Sigmoid colon (tissue), 6 donors: ENCODE measurements at regions not wholly inside any gene's neighbourhood (a gene's known extent, or its start where the extent isn't known, plus 50 kb on each side); places are given as distances from the start of the nearest gene placed in this dataset.

Source experiments
- DNase-seq: peaks from one replicate; pipeline ENCODE4 v3.0.0-alpha.2; 2019
- H3K27ac ChIP-seq, 4 donors: fragments of 200-600 bp; sonication (generic); one replicate each; pipeline ENCODE4 v1.5.1; 2016 to 2019; ENCODE audit warnings: mild to moderate bottlenecking in 1 of 4
- H3K27me3 ChIP-seq, 3 donors: fragments of 200-600 bp; sonication (generic); one replicate each; pipeline ENCODE4 v1.5.1; 2019; ENCODE audit warnings: mild to moderate bottlenecking in 1 of 3
- H3K36me3 ChIP-seq, 4 donors: fragments of 200-600 bp; sonication (generic); one replicate each; pipeline ENCODE4 v1.5.1; 2016 to 2019
- H3K4me1 ChIP-seq, 4 donors: fragments of 200-600 bp; sonication (generic); one replicate each; pipeline ENCODE4 v1.5.1; 2017 to 2019
- H3K4me3 ChIP-seq, 4 donors: fragments of 200-600 bp; sonication (generic); one replicate each; pipeline ENCODE4 v1.5.1; 2017 to 2019; ENCODE audit warnings: mild to moderate bottlenecking in 2 of 4, moderate library complexity in 1 of 4
- H3K9me3 ChIP-seq, 4 donors: fragments of 200-600 bp in 3 of 4; sonication (generic) in 3 of 4; one replicate each; pipeline versions ENCODE4 v1.5.1 to v1.6.1; 2013 to 2019
- CTCF ChIP-seq, 4 experiments: fragments of 450-650 bp in 3 of 4; fragments of 200-600 bp in 1 of 4; IDR thresholded peaks; one replicate each; pipeline ENCODE4 v1.5.1; 2016 to 2019; ENCODE audit warnings: antibody characterized with exemption in 4 of 4, mild to moderate bottlenecking in 3 of 4, moderate library complexity in 2 of 4
- EP300 ChIP-seq, 4 donors: sonication (generic); formaldehyde crosslinking; IDR thresholded peaks; one replicate each; pipeline ENCODE4 v1.6.1; 2017; ENCODE audit warnings: antibody characterized with exemption in 4 of 4
- POLR2A ChIP-seq, 2 donors: fragments of 450-650 bp; IDR thresholded peaks; one replicate each; pipeline ENCODE4 v1.6.1; 2016; ENCODE audit warnings: antibody characterized with exemption in 2 of 2, mild to moderate bottlenecking in 2 of 2, moderate library complexity in 2 of 2
- POLR2AphosphoS5 ChIP-seq, 4 donors: sonication (generic); formaldehyde crosslinking; IDR thresholded peaks; one replicate each; pipeline ENCODE4 v1.6.1; 2017; ENCODE audit warnings: antibody characterized with exemption in 4 of 4
- WGBS, 2 donors: extraction: QIAGEN DNeasy Blood & Tissue Kit; methylation state at CpG; one replicate each; pipeline ENCODE4 v1.1.7; 2013; 5-methylcytosine and 5-hydroxymethylcytosine counted together
- intact Hi-C: fragments of 100-400 bp; cut with DNase I; formaldehyde crosslinking; loops from one replicate; pipeline ENCODE4 v1.15.1; 2023
- small RNA-seq, 3 donors: library from RNA; depleted of rRNA; stranded (forward); fragments of <200 nt; gene quantifications; one replicate each; pipeline ENCODE3, GENCODE V24; 2016
- donor health status: healthy with polysubstance abuse.
- donor health status: healthy.

GRCh38 chr5:157914151-157914788 lies 55.3 kb upstream of the CLINT1 start:
- WGBS, 2 donors: 26 to 68% methylated on average over 7 of the region's 7 CpGs
- H3K4me1 ChIP-seq: peaks cover 0 to 40% (median 25%) of the 10 kb centered on the region in 4 donors
- no peaks in the 10 kb centered on the region for H3K36me3 ChIP-seq
- no peak overlapping the region for H3K4me3 ChIP-seq
- intact Hi-C loops: no loop called here
- H3K27ac ChIP-seq: no peak overlapping the region
- TF ChIP-seq EP300 (IDR thresholded peaks at IDR 0.05): no peak
- no peak for TF ChIP-seq POLR2AphosphoS5 (IDR thresholded peaks at IDR 0.05)
- TF ChIP-seq POLR2A (IDR thresholded peaks at IDR 0.05): no peak
- no peak for TF ChIP-seq CTCF (IDR thresholded peaks at IDR 0.05)
- no peak for DNase-seq
- no peaks in the 10 kb centered on the region for H3K9me3 ChIP-seq
- no peaks in the 10 kb centered on the region for H3K27me3 ChIP-seq

- Histone ChIP-seq H3K4me1 (peaks cover 0 to 33% (median 19%) of the 10 kb centered on the region in 4 donors), H3K9me3 (no peaks in the 10 kb centered on the region), H3K4me3 (no peak overlapping the region), H3K27ac (peak overlapping the region in 1 of 4 donors; percentile 8), H3K36me3 (no peaks in the 10 kb centered on the region), H3K27me3 (no peaks in the 10 kb centered on the region)
- intact Hi-C loops: no loop called here
- 58 to 78% methylated on average over 2 of the region's 2 CpGs for WGBS, 2 donors
- DNase-seq: no peak
- TF ChIP-seq EP300 (IDR thresholded peaks at IDR 0.05): no peak
- TF ChIP-seq POLR2A (IDR thresholded peaks at IDR 0.05): no peak
- no peak for TF ChIP-seq POLR2AphosphoS5 (IDR thresholded peaks at IDR 0.05)
- no peak for TF ChIP-seq CTCF (IDR thresholded peaks at IDR 0.05)
Observed at GRCh38 chr5:157913575-157913974, 54.6 kb upstream of the CLINT1 start.

GRCh38 chr5:157912621-157913325 lies 53.8 kb upstream of the CLINT1 start:
- DNase-seq: no peak
- Histone ChIP-seq H3K27ac (no peak overlapping the region), H3K27me3 (no peaks in the 10 kb centered on the region), H3K36me3 (no peaks in the 10 kb centered on the region), H3K9me3 (no peaks in the 10 kb centered on the region), H3K4me1 (peaks cover 0 to 25% (median 13%) of the 10 kb centered on the region in 4 donors), H3K4me3 (no peak overlapping the region)
- TF ChIP-seq POLR2AphosphoS5 (IDR thresholded peaks at IDR 0.05): no peak
- TF ChIP-seq CTCF (IDR thresholded peaks at IDR 0.05): no peak
- no peak for TF ChIP-seq POLR2A (IDR thresholded peaks at IDR 0.05)
- no peak for TF ChIP-seq EP300 (IDR thresholded peaks at IDR 0.05)
- intact Hi-C loops: no loop called here
- WGBS, 2 donors: 14 to 58% methylated on average over 10 of the region's 10 CpGs

GRCh38 chr5:157911568-157911967 lies 52.6 kb upstream of the CLINT1 start:
- peaks cover 0 to 17% (median 12%) of the 10 kb centered on the region in 4 donors for H3K4me1 ChIP-seq
- no peak overlapping the region for H3K27ac ChIP-seq
- intact Hi-C loops: no loop called here
- H3K27me3 ChIP-seq: no peaks in the 10 kb centered on the region
- no peaks in the 10 kb centered on the region for H3K36me3 ChIP-seq
- no peak for DNase-seq
- H3K9me3 ChIP-seq: no peaks in the 10 kb centered on the region
- H3K4me3 ChIP-seq: no peak overlapping the region
- 79 to 91% methylated on average over 12 of the region's 12 CpGs for WGBS, 2 donors
- no peak for TF ChIP-seq CTCF (IDR thresholded peaks at IDR 0.05)
- no peak for TF ChIP-seq EP300 (IDR thresholded peaks at IDR 0.05)
- no peak for TF ChIP-seq POLR2AphosphoS5 (IDR thresholded peaks at IDR 0.05)
- TF ChIP-seq POLR2A (IDR thresholded peaks at IDR 0.05): no peak

Small RNAs in the stretch of these regions (small RNA-seq; reads per million reads assigned to genes)
- gene AC091979.2 (0 reads per million in 3 donors), gene RNU2-48P (0.06 to 0.80 (median 0.11) reads per million in 3 donors)
